ENCODE measurements at regions not wholly inside any gene's neighbourhood (a gene's known extent, or its start where the extent isn't known, plus 50 kb on each side); places are given as distances from the start of the nearest gene placed in this dataset.

DNA sequence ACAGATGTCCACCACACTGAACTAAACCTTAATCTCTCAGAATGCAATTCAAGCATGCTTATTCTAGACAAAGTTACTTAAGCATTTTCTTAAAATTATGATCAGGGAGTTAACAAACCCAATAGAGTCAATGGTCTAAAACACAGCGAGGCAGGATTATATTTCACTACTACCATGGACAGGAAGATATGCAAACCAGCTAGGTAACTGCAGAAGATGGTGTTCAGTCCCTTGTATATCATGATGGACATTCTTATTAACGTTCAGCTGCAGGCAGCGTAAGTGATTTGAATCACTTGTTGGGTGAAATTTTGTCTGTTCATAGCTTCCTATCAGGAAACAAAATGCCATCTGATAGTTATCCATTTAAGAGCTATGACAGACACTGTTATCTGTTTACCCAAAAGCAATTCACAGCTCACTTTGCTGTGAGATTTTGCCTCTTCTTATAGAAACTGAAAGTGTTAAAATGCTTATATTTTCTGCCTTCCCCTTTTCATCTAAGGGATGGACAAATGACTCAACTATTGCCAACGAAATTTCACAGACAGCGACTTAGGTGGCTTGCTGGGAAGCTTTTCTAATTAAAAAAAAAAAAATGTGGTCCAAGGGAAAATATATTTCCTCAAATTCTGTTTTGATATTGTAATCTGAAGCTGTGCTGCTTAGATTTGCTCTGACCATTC lies 591.9 kb downstream of the DACH1 start:
- no peaks in the 10 kb centered on the region for H3K27me3 ChIP-seq (ENCODE audit: control insufficient read depth, insufficient read depth, low read length)
- no peak overlapping the region for H3K4me3 ChIP-seq (ENCODE audit: insufficient read depth, low read depth, low read length)
- no peak for DNase-seq
- no peaks in the 10 kb centered on the region for H3K36me3 ChIP-seq (replicated peaks; ENCODE audit: control insufficient read depth, insufficient read depth, low read length)

- H3K4me3 ChIP-seq (ENCODE audit: insufficient read depth, low read depth, low read length), result no peak overlapping the region
- no peaks in the 10 kb centered on the region for H3K36me3 ChIP-seq (replicated peaks; ENCODE audit: control insufficient read depth, insufficient read depth, low read length)
- H3K27me3 ChIP-seq (ENCODE audit: control insufficient read depth, insufficient read depth, low read length), result no peaks in the 10 kb centered on the region
- DNase-seq, result no peak
These were observed 605.7 kb downstream of the DACH1 start for GRCh38 chr13:71261256-71261655.

DNA sequence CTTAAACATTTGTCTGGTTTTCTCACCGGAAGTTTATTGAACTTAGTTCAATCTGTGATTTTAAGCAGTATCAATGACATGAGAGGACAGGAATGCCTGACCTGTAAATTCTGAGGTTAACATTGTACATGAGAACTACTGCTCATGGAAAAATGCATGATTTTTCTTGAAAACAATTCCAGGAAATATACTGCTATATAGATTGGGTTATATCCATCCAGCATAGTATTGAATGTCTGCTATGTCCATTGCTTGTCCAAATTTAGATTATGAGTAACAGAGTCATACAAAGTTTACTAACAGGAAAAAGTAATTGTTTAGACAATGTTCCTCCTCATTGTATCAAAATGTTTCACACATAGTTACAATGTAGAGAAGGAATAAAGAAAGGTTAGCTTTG lies 606.8 kb downstream of the DACH1 start:
- Histone ChIP-seq H3K4me3 (ENCODE audit: insufficient read depth, low read depth, low read length) (no peak overlapping the region), H3K36me3 (replicated peaks; ENCODE audit: control insufficient read depth, insufficient read depth, low read length) (no peaks in the 10 kb centered on the region), H3K27me3 (ENCODE audit: control insufficient read depth, insufficient read depth, low read length) (no peaks in the 10 kb centered on the region)
- no peak for DNase-seq

DNA sequence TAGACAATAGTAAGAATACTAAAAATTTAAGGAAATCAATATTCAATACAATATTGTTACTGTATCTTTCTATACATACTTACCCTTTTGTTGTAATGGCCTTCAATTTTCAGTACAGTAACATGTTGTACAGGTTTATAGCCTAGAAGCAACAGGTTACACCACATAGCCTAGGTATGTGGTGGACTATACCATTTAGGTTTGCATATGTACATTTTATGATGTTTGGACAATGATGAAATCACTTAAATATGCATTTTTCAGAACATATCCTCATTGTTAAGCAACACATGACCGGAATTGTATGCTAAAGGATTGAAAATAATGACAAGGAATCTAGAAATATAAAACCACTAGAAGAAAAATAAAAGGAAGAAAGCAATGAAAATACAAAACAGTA lies 611.4 kb downstream of the DACH1 start:
- Histone ChIP-seq H3K27me3 (ENCODE audit: control insufficient read depth, insufficient read depth, low read length) (no peaks in the 10 kb centered on the region), H3K36me3 (replicated peaks; ENCODE audit: control insufficient read depth, insufficient read depth, low read length) (no peaks in the 10 kb centered on the region), H3K4me3 (ENCODE audit: insufficient read depth, low read depth, low read length) (no peak overlapping the region)
- no peak for DNase-seq

DNA sequence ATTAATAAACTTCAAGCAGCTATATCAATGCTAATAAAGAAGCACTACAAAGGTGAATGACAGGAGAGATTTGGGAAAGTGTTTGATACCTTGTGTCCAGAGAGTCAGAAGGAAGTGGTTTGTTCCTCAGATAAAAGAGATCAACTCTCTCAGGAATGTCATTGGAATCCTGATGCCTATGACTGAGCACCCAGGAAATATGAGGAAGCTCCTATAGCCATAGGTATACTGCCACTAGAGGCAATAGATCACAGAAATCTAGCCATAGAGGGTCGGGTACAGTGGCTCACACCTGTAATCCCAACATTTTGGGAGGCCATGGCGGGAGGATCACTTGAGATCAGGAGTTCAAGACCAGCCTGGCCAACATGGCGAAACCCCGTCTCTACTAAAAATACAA lies 612.6 kb downstream of the DACH1 start:
- H3K36me3 ChIP-seq (replicated peaks; ENCODE audit: control insufficient read depth, insufficient read depth, low read length), result no peaks in the 10 kb centered on the region
- DNase-seq, result peak; percentile 20
- H3K4me3 ChIP-seq (ENCODE audit: insufficient read depth, low read depth, low read length), result no peak overlapping the region
- no peaks in the 10 kb centered on the region for H3K27me3 ChIP-seq (ENCODE audit: control insufficient read depth, insufficient read depth, low read length)

- Histone ChIP-seq H3K4me3 (ENCODE audit: insufficient read depth, low read depth, low read length) (no peak overlapping the region), H3K27me3 (ENCODE audit: control insufficient read depth, insufficient read depth, low read length) (no peaks in the 10 kb centered on the region), H3K36me3 (replicated peaks; ENCODE audit: control insufficient read depth, insufficient read depth, low read length) (no peaks in the 10 kb centered on the region)
- DNase-seq, result no peak
These were observed 614.8 kb downstream of the DACH1 start for GRCh38 chr13:71252184-71252704.

DNA sequence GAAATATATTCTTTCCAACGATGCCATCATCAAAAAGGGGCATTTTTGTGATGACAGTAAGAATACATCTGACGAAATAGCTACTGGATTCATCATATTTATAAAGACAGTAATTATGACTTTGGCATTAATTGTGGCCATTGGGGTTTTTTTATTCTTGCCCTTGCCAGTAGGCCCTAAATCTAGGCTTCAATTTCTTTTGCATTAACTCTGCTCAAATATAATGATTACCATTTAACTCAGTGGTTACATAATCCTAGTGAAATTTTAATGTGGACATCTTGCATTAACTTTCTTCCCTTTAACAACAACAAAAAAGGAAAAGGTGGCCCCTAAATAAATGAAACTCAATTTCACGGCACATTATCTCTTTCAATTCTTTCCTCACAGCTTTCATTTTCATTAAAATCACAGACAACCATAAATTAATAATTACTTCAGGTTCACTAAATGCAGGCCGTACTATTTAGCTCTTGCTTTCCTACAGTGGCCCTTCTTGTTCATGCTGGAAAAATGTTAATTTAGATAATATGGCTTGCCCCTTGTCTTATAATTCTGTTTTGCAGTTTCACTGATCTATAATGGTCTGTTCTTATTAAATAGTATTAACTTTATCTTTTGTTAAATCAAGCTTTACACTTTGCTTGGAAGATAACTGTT lies 615.6 kb downstream of the DACH1 start:
- H3K36me3 ChIP-seq (replicated peaks; ENCODE audit: control insufficient read depth, insufficient read depth, low read length), result no peaks in the 10 kb centered on the region
- no peaks in the 10 kb centered on the region for H3K27me3 ChIP-seq (ENCODE audit: control insufficient read depth, insufficient read depth, low read length)
- H3K4me3 ChIP-seq (ENCODE audit: insufficient read depth, low read depth, low read length), result no peak overlapping the region
- DNase-seq, result no peak

- no peaks in the 10 kb centered on the region for H3K27me3 ChIP-seq (ENCODE audit: control insufficient read depth, insufficient read depth, low read length)
- no peak for DNase-seq
- H3K36me3 ChIP-seq (replicated peaks; ENCODE audit: control insufficient read depth, insufficient read depth, low read length), result no peaks in the 10 kb centered on the region
- H3K4me3 ChIP-seq (ENCODE audit: insufficient read depth, low read depth, low read length), result no peak overlapping the region
These were observed 618.0 kb downstream of the DACH1 start for GRCh38 chr13:71249011-71249410.

DNA sequence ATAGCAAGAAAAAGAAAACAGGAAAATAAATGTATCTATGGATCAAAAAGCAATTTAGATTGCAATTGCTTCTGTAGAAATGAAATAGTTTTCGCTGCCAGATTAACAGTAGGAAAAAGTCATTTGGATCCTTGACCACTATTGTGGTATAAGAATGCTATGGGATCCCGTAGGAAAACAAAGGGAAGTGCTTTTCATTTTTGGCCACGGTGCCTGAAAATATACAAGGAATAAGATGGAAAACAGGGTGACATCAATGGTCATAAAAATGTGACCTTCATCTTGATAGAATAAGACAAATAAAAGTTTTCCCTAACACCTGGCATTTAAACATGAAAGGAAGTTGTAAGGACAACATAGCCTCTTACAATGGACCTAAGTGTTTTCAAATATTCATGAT lies 622.8 kb downstream of the DACH1 start:
- H3K27me3 ChIP-seq (ENCODE audit: control insufficient read depth, insufficient read depth, low read length), result no peaks in the 10 kb centered on the region
- DNase-seq, result no peak
- no peak overlapping the region for H3K4me3 ChIP-seq (ENCODE audit: insufficient read depth, low read depth, low read length)
- H3K36me3 ChIP-seq (replicated peaks; ENCODE audit: control insufficient read depth, insufficient read depth, low read length), result no peaks in the 10 kb centered on the region

GRCh38 chr13:71242201-71242600 lies 624.8 kb downstream of the DACH1 start:
- H3K4me3 ChIP-seq (ENCODE audit: insufficient read depth, low read depth, low read length), result no peak overlapping the region
- no peak for DNase-seq
- H3K27me3 ChIP-seq (ENCODE audit: control insufficient read depth, insufficient read depth, low read length), result no peaks in the 10 kb centered on the region
- H3K36me3 ChIP-seq (replicated peaks; ENCODE audit: control insufficient read depth, insufficient read depth, low read length), result no peaks in the 10 kb centered on the region

- Histone ChIP-seq H3K27me3 (ENCODE audit: control insufficient read depth, insufficient read depth, low read length) (no peaks in the 10 kb centered on the region), H3K36me3 (replicated peaks; ENCODE audit: control insufficient read depth, insufficient read depth, low read length) (no peaks in the 10 kb centered on the region), H3K4me3 (ENCODE audit: insufficient read depth, low read depth, low read length) (no peak overlapping the region)
- DNase-seq, result peak; percentile 13
These were observed 626.1 kb downstream of the DACH1 start for GRCh38 chr13:71240911-71241310.

DNA sequence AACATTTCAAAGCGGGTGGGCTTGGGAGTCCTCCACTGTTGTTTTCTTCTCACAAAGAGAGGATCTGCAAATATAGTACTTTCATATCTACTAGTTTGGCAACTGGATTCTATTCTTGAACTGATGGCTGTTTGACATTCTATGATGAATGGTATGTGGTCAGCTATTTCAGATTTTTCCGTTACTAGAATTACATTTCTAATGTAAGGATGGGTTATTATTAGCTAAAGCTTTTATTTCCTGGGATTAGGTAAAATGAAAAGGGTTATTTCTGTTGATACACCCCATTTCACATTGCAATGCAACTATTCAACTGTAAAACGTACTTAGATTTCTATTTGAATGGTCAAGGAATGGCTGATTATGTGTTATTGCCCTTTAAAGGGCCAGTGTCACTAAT lies 629.7 kb downstream of the DACH1 start:
- no peak for DNase-seq
- H3K4me3 ChIP-seq (ENCODE audit: insufficient read depth, low read depth, low read length), result no peak overlapping the region
- H3K36me3 ChIP-seq (replicated peaks; ENCODE audit: control insufficient read depth, insufficient read depth, low read length), result no peaks in the 10 kb centered on the region
- no peaks in the 10 kb centered on the region for H3K27me3 ChIP-seq (ENCODE audit: control insufficient read depth, insufficient read depth, low read length)

DNA sequence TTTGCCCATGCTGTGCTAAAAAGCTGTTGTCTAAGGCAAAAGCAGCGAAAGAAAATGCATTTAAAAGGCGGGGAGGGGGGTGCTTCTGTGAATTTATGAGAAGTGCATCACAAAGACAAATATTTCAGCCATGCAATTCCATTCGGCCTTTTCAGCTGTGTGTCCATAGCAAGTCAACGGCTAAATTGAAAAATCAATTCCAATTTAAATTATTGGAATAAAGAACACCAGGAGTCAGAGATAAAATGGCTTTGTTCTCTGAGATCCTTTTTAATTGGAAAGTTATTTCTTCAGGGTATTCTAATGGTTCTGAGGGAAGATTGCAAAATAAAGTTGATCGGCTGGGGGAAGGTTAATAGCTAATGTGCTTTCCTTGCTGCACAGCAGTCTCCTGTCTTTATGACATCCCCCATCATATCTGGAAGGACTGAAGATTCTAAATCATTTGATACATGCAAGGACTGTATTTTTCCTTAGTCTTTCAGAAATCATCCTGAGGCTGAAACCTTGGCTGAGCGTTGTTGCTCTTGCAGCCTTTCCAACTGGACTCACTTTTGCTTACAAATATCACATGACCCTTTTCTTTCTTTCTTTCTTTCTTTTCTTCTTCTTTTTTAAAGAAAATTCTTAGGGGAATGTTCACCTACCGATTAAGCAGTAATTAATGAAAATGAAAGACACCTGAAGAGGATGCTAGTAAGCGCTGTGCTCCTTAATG lies 647.1 kb downstream of the DACH1 start:
- peak; percentile 2 for DNase-seq
- Histone ChIP-seq H3K27me3 (ENCODE audit: control insufficient read depth, insufficient read depth, low read length) (no peaks in the 10 kb centered on the region), H3K4me3 (ENCODE audit: insufficient read depth, low read depth, low read length) (no peak overlapping the region), H3K36me3 (replicated peaks; ENCODE audit: control insufficient read depth, insufficient read depth, low read length) (no peaks in the 10 kb centered on the region)

DNA sequence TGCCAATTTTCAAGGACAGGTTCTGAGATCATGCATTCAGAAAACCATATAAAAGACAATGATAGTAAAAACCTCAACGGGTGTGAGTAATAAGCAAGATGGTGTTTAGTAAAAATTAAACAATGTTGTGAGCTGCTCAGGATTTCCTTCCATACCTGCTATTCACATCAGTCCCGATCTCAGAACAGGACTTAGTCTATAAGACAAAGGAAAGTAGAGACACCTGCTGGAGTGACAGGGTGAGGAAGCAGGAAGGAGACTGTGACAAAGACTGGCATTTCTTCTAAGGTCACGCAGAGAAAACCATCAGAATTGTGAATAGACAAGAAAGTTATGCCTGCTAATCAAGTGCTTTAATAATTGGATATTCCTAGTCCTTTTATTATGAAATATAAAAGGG lies 648.0 kb downstream of the DACH1 start:
- H3K4me3 ChIP-seq (ENCODE audit: insufficient read depth, low read depth, low read length), result no peak overlapping the region
- H3K27me3 ChIP-seq (ENCODE audit: control insufficient read depth, insufficient read depth, low read length), result no peaks in the 10 kb centered on the region
- peak; percentile 14 for DNase-seq
- no peaks in the 10 kb centered on the region for H3K36me3 ChIP-seq (replicated peaks; ENCODE audit: control insufficient read depth, insufficient read depth, low read length)

- DNase-seq, result no peak
- no peaks in the 10 kb centered on the region for H3K36me3 ChIP-seq (replicated peaks; ENCODE audit: control insufficient read depth, insufficient read depth, low read length)
- no peak overlapping the region for H3K4me3 ChIP-seq (ENCODE audit: insufficient read depth, low read depth, low read length)
- no peaks in the 10 kb centered on the region for H3K27me3 ChIP-seq (ENCODE audit: control insufficient read depth, insufficient read depth, low read length)
These were observed 649.2 kb downstream of the DACH1 start for GRCh38 chr13:71217827-71218226.

Data from H7 (cell line).